ENCODE measurements at regions not wholly inside any gene's neighbourhood (a gene's known extent, or its start where the extent isn't known, plus 50 kb on each side); places are given as distances from the start of the nearest gene placed in this dataset.

GRCh38 chr4:166323250-166323649 lies 450.2 kb downstream of the TLL1 start (continued):
- TF ChIP-seq PRDM2 (tag by site-specific recombination; IDR thresholded peaks at IDR 0.05; ENCODE audit: borderline replicate concordance): no peak
- TF ChIP-seq ZNF24 (tag by site-specific recombination; IDR thresholded peaks at IDR 0.05): no peak
- TF ChIP-seq TCF7L2 (IDR thresholded peaks at IDR 0.05; ENCODE audit: borderline replicate concordance, low read depth, low read length): no peak
- TF ChIP-seq ZNF155 (tag by site-specific recombination; IDR thresholded peaks at IDR 0.05): no peak
- TF ChIP-seq ZNF223 (tag by site-specific recombination; IDR thresholded peaks at IDR 0.05): no peak
- TF ChIP-seq ZNF366 (tag by site-specific recombination; conservative IDR thresholded peaks at IDR 0.05): no peak
- no peak for TF ChIP-seq ZNF433 (tag by site-specific recombination; IDR thresholded peaks at IDR 0.05; ENCODE audit: low read depth)
- no peak for TF ChIP-seq ZSCAN5A (tag by site-specific recombination; IDR thresholded peaks at IDR 0.05)

- Histone ChIP-seq H3K9me3 (ENCODE audit: control insufficient read depth, insufficient read depth, low read depth, low read length) (no peaks in the 10 kb centered on the region), H3K4me1 (ENCODE audit: control insufficient read depth, insufficient read depth, low read length) (no peaks in the 10 kb centered on the region), H3K4me3 (ENCODE audit: low read depth, low read length) (no peak overlapping the region), H3K27ac (ENCODE audit: extremely low read depth, low read depth, low read length) (no peak overlapping the region), H3K36me3 (ENCODE audit: control insufficient read depth in 2 of 2, insufficient read depth in 1 of 2, low read length in 2 of 2) (no peaks in the 10 kb centered on the region)
- POLR2A ChIA-PET: no interaction called here
- TF ChIP-seq OVOL3 (tag by site-specific recombination; IDR thresholded peaks at IDR 0.05) (no peak), SP2 (tag by site-specific recombination; IDR thresholded peaks at IDR 0.05) (no peak), BCL11A (tag by site-specific recombination; IDR thresholded peaks at IDR 0.05; ENCODE audit: low read depth) (no peak), ZNF248 (tag by site-specific recombination; IDR thresholded peaks at IDR 0.05) (no peak), ZNF175 (tag by site-specific recombination; IDR thresholded peaks at IDR 0.05) (no peak), ZNF518A (tag by site-specific recombination; conservative IDR thresholded peaks at IDR 0.05; ENCODE audit: low read depth) (no peak), ZNF404 (tag by site-specific recombination; IDR thresholded peaks at IDR 0.05) (no peak), ZBTB49 (tag by site-specific recombination; IDR thresholded peaks at IDR 0.05; ENCODE audit: low read depth) (no peak), TCF7L2 (IDR thresholded peaks at IDR 0.05; ENCODE audit: borderline replicate concordance, low read depth, low read length) (no peak), ZNF624 (tag by site-specific recombination; IDR thresholded peaks at IDR 0.05) (no peak), KLF17 (tag by site-specific recombination; IDR thresholded peaks at IDR 0.05) (no peak)
- CTCF ChIA-PET: interaction anchor here (0.7 to 0.9 kb wide), 2 partner anchors 269 to 270 kb away, joined by 3 to 7 read pairs; no protein-coding TSS in a partner anchor
Measured at GRCh38 chr4:166324321-166324720, 451.3 kb downstream of the TLL1 start.
